Ascending aorta (tissue), 2 donors: ENCODE measurements at regions not wholly inside any gene's neighbourhood (a gene's known extent, or its start where the extent isn't known, plus 50 kb on each side); places are given as distances from the start of the nearest gene placed in this dataset.

Experiments used
- DNase-seq, 2 donors: peaks; one replicate each; pipeline ENCODE4 v3.0.0-alpha.2; 2019; ENCODE audit warnings: low spot score in 2 of 2
- H3K27ac ChIP-seq, 2 donors: fragments of 200-600 bp; sonication (generic); one replicate each; pipeline ENCODE4 v1.5.1; 2016 to 2017; ENCODE audit warnings: mild to moderate bottlenecking in 1 of 2
- H3K27me3 ChIP-seq: fragments of 200-600 bp; sonication (generic); one replicate; pipeline ENCODE4 v1.5.1; 2017
- H3K36me3 ChIP-seq, 2 donors: fragments of 200-600 bp; sonication (generic); one replicate each; pipeline ENCODE4 v1.5.1; 2016
- H3K4me1 ChIP-seq, 2 donors: fragments of 200-600 bp; sonication (generic); one replicate each; pipeline ENCODE4 v1.5.1; 2016 to 2017; ENCODE audit warnings: mild to moderate bottlenecking in 1 of 2
- H3K4me3 ChIP-seq, 2 donors: fragments of 200-600 bp; sonication (generic); one replicate each; pipeline ENCODE4 v1.5.1; 2016 to 2017; ENCODE audit warnings: mild to moderate bottlenecking in 1 of 2
- H3K9me3 ChIP-seq, 2 donors: fragments of 200-600 bp; sonication (generic); one replicate each; pipeline ENCODE4 v1.5.1; 2016
- intact Hi-C: fragments of 100-400 bp; cut with DNase I; formaldehyde crosslinking; loops from one replicate; pipeline ENCODE4 v1.15.1; 2023
- TF ChIP-seq, protein P1 (sequence below), 3 experiments: fragments of 200-600 bp in 2 of 3; fragments of 450-650 bp in 1 of 3; sonication (generic) in 2 of 3; IDR thresholded peaks; one replicate each; pipeline ENCODE4 v1.5.1; 2016 to 2019; ENCODE audit warnings: antibody characterized with exemption in 3 of 3, mild to moderate bottlenecking in 1 of 3, moderate library complexity in 1 of 3

DNA sequence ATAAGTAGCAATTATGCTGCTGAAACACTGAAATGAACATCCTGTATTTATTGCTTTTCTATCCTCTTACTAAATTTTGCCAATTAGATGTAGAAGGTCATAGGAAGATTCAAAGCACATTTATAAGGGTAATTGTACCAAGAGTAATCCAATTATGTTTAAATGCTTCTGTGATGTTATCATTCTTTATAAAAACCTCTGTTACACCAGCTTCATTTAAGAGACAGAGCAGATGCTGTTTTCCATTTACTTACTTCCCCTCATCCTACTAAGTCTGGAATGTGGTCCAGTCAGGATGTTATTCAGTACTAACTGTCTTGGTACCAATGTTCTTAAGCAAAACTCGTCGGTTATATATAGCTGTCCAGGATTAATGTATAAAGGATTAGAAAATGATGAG lies 539.6 kb downstream of the PDHA2 start:
- H3K9me3 ChIP-seq: no peaks in the 10 kb centered on the region
- no peak overlapping the region for H3K4me3 ChIP-seq
- H3K4me1 ChIP-seq: no peaks in the 10 kb centered on the region
- TF ChIP-seq, protein P1, sequence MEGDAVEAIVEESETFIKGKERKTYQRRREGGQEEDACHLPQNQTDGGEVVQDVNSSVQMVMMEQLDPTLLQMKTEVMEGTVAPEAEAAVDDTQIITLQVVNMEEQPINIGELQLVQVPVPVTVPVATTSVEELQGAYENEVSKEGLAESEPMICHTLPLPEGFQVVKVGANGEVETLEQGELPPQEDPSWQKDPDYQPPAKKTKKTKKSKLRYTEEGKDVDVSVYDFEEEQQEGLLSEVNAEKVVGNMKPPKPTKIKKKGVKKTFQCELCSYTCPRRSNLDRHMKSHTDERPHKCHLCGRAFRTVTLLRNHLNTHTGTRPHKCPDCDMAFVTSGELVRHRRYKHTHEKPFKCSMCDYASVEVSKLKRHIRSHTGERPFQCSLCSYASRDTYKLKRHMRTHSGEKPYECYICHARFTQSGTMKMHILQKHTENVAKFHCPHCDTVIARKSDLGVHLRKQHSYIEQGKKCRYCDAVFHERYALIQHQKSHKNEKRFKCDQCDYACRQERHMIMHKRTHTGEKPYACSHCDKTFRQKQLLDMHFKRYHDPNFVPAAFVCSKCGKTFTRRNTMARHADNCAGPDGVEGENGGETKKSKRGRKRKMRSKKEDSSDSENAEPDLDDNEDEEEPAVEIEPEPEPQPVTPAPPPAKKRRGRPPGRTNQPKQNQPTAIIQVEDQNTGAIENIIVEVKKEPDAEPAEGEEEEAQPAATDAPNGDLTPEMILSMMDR (IDR thresholded peaks at IDR 0.05): no peak
- H3K27ac ChIP-seq: no peak overlapping the region
- intact Hi-C loops: no loop called here
- no peaks in the 10 kb centered on the region for H3K27me3 ChIP-seq
- no peak for DNase-seq
- H3K36me3 ChIP-seq: no peaks in the 10 kb centered on the region

GRCh38 chr4:96380106-96380505 lies 540.2 kb downstream of the PDHA2 start:
- Histone ChIP-seq H3K36me3 (no peaks in the 10 kb centered on the region), H3K27ac (no peak overlapping the region), H3K4me3 (no peak overlapping the region), H3K27me3 (no peaks in the 10 kb centered on the region), H3K9me3 (no peaks in the 10 kb centered on the region), H3K4me1 (no peaks in the 10 kb centered on the region)
- intact Hi-C loops: no loop called here
- no peak for DNase-seq
- TF ChIP-seq, protein P1 (IDR thresholded peaks at IDR 0.05): no peak

- Histone ChIP-seq H3K27me3 (no peaks in the 10 kb centered on the region), H3K4me3 (no peak overlapping the region), H3K4me1 (no peaks in the 10 kb centered on the region), H3K36me3 (no peaks in the 10 kb centered on the region), H3K9me3 (no peaks in the 10 kb centered on the region), H3K27ac (no peak overlapping the region)
- intact Hi-C loops: no loop called here
- TF ChIP-seq, protein P1 (IDR thresholded peaks at IDR 0.05): no peak
- DNase-seq: no peak
Observed at GRCh38 chr4:96383349-96383748, 543.5 kb downstream of the PDHA2 start.

DNA sequence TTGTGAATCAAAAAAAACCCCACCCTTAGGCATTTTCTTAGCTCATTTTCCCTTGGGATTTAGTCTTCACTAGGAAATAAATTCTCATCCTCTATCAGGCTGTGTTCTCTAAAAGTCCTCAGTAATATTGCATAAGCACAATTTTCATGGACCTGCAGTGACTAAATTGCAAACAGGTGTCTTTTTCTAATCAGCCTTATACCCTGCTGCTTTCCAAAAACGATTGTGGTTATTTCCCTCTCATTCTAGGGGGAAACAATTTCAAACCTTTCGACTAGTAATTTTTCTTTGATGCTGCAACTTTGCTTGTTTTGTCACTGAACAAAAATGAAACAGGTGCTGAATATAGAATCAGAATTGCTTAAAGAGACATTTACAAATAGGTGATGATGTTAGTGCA lies 549.9 kb downstream of the PDHA2 start:
- Histone ChIP-seq H3K4me3 (no peak overlapping the region), H3K27ac (no peak overlapping the region), H3K4me1 (no peaks in the 10 kb centered on the region), H3K36me3 (no peaks in the 10 kb centered on the region), H3K27me3 (no peaks in the 10 kb centered on the region), H3K9me3 (no peaks in the 10 kb centered on the region)
- intact Hi-C loops: no loop called here
- no peak for DNase-seq
- TF ChIP-seq, protein P1 (IDR thresholded peaks at IDR 0.05): no peak

- Histone ChIP-seq H3K4me3 (no peak overlapping the region), H3K27ac (no peak overlapping the region), H3K9me3 (no peaks in the 10 kb centered on the region), H3K36me3 (no peaks in the 10 kb centered on the region), H3K27me3 (no peaks in the 10 kb centered on the region), H3K4me1 (no peaks in the 10 kb centered on the region)
- intact Hi-C loops: no loop called here
- TF ChIP-seq, protein P1 (IDR thresholded peaks at IDR 0.05): no peak
- no peak for DNase-seq
Observed at GRCh38 chr4:96390404-96390803, 550.5 kb downstream of the PDHA2 start.

DNA sequence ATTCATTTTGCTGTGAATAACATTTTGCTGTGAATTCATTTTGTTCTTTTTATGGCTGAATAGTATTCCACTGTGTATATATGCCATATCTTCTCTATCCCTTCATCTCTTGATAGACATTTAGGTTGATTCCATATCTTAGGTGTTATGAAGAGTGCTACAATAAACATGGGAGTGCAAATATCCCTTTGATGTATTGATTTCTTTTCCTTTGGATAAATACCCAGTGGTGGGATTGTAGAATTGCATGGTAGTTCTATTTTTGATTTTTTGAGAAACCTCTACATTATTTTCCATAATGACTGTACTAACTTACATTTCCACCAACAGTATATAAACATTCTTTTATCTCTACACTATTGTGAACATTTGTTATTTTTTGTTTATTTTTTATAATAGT lies 555.9 kb downstream of the PDHA2 start:
- no peak for DNase-seq
- no peaks in the 10 kb centered on the region for H3K4me1 ChIP-seq
- H3K27me3 ChIP-seq: no peaks in the 10 kb centered on the region
- TF ChIP-seq, protein P1 (IDR thresholded peaks at IDR 0.05): no peak
- intact Hi-C loops: no loop called here
- no peaks in the 10 kb centered on the region for H3K36me3 ChIP-seq
- no peak overlapping the region for H3K4me3 ChIP-seq
- H3K9me3 ChIP-seq: no peaks in the 10 kb centered on the region
- H3K27ac ChIP-seq: no peak overlapping the region
